Adrenal gland (tissue), 5 donors: ENCODE measurements at regions not wholly inside any gene's neighbourhood (a gene's known extent, or its start where the extent isn't known, plus 50 kb on each side); places are given as distances from the start of the nearest gene placed in this dataset.

ENCODE experiments used
- POLR2A ChIP-seq, 2 donors: fragments of 450-650 bp; IDR thresholded peaks; one replicate each; pipeline ENCODE4 v1.6.1; 2017; ENCODE audit warnings: antibody characterized with exemption in 2 of 2, mild to moderate bottlenecking in 2 of 2, moderate library complexity in 1 of 2
- TF ChIP-seq, protein P1 (sequence below), 6 experiments: fragments of 450-650 bp in 4 of 6; fragments of 200-600 bp in 2 of 6; sonication (generic) in 1 of 6; IDR thresholded peaks; 1 replicate in 5 of 6; 2 replicates in 1 of 6; pipeline versions ENCODE4 v1.5.1 to v1.8.0; 2016 to 2021; ENCODE audit warnings: antibody characterized with exemption in 6 of 6, mild to moderate bottlenecking in 2 of 6, moderate library complexity in 1 of 6
- donor health status: DM: no; HTN: no; CAD: no.

- TF ChIP-seq POLR2A (IDR thresholded peaks at IDR 0.05): no peak
- TF ChIP-seq, protein P1, sequence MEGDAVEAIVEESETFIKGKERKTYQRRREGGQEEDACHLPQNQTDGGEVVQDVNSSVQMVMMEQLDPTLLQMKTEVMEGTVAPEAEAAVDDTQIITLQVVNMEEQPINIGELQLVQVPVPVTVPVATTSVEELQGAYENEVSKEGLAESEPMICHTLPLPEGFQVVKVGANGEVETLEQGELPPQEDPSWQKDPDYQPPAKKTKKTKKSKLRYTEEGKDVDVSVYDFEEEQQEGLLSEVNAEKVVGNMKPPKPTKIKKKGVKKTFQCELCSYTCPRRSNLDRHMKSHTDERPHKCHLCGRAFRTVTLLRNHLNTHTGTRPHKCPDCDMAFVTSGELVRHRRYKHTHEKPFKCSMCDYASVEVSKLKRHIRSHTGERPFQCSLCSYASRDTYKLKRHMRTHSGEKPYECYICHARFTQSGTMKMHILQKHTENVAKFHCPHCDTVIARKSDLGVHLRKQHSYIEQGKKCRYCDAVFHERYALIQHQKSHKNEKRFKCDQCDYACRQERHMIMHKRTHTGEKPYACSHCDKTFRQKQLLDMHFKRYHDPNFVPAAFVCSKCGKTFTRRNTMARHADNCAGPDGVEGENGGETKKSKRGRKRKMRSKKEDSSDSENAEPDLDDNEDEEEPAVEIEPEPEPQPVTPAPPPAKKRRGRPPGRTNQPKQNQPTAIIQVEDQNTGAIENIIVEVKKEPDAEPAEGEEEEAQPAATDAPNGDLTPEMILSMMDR (IDR thresholded peaks at IDR 0.05): no peak
Measured at GRCh38 chr4:67141586-67141985, 403.7 kb downstream of the CENPC start.
